T-cell (primary cell): ENCODE measurements at regions not wholly inside any gene's neighbourhood (a gene's known extent, or its start where the extent isn't known, plus 50 kb on each side); places are given as distances from the start of the nearest gene placed in this dataset.

Experiments
- ATAC-seq, 4 experiments: fragments of 200-7000 bp in 3 of 4; fragments of 150-1000 bp in 1 of 4; cut with Tn5 transposase; replicated peaks in 1 of 4; 1 replicate in 3 of 4; 2 replicates in 1 of 4; pipeline ENCODE4 v1.10.0; 2021; ENCODE audit warnings: moderate library complexity in 3 of 4, mild to moderate bottlenecking in 2 of 4, moderate number of reproducible peaks in 1 of 4
- CTCF ChIA-PET, 2 donors: fragments of 300-600 bp; sonication (Branson Sonifier 250); formaldehyde crosslinking; loops; one replicate each; lab custom pipeline; 2022; ENCODE audit warnings: antibody characterized with exemption in 2 of 2; lab: Charles Lee
- POLR2A ChIA-PET, 2 donors: fragments of 300-600 bp; sonication (Branson Sonifier 250); formaldehyde crosslinking; loops; one replicate each; lab custom pipeline; 2022; ENCODE audit warnings: antibody characterized with exemption in 2 of 2; lab: Charles Lee
- DNase-seq, 35 experiments: peaks; one replicate each; pipeline versions ENCODE4 v3.0.0 to v3.0.0-alpha.2; 2013 to 2023
- H3K27ac ChIP-seq: one replicate; pipeline ENCODE4 v1.5.1; 2013; ENCODE audit warnings: low read length
- H3K27me3 ChIP-seq, 2 experiments: replicated peaks in 1 of 2; 1 replicate in 1 of 2; 2 replicates in 1 of 2; pipeline versions ENCODE4 v1.6.1 to v1.7.0; 2013; ENCODE audit warnings: low read length in 1 of 2, mixed read lengths in 1 of 2; ENCODE audit not compliant: control insufficient read depth in 2 of 2, insufficient read depth in 2 of 2; ENCODE audit errors: extremely low read depth in 1 of 2
- H3K36me3 ChIP-seq, 2 donors: 1 replicate in 1 of 2; 2 replicates in 1 of 2; pipeline versions ENCODE4 v1.6.1 to v1.7.0; 2013; ENCODE audit warnings: low read length in 1 of 2; ENCODE audit not compliant: control insufficient read depth in 2 of 2, insufficient read depth in 1 of 2; ENCODE audit errors: extremely low read depth in 1 of 2
- H3K4me1 ChIP-seq, 2 experiments: 1 replicate in 1 of 2; 2 replicates in 1 of 2; pipeline versions ENCODE4 v1.6.1 to v1.7.0; 2013; ENCODE audit warnings: low read length in 2 of 2, mixed read lengths in 1 of 2; ENCODE audit not compliant: insufficient read depth in 2 of 2, control insufficient read depth in 1 of 2; ENCODE audit errors: extremely low read depth in 1 of 2
- H3K4me3 ChIP-seq, 2 donors: 1 replicate in 1 of 2; 2 replicates in 1 of 2; pipeline versions ENCODE4 v1.5.1 to v1.7.0; 2013; ENCODE audit warnings: mild to moderate bottlenecking in 2 of 2, low read length in 1 of 2, moderate library complexity in 1 of 2; ENCODE audit not compliant: control insufficient read depth in 1 of 2; ENCODE audit errors: extremely low read depth in 1 of 2
- H3K9me3 ChIP-seq: 2 replicates; pipeline ENCODE4 v1.7.0; 2013
- H3K27ac Mint-ChIP-seq, 2 donors: one replicate each; pipeline ENCODE4 v1.8.0; 2020 to 2021; ENCODE audit warnings: mild to moderate bottlenecking in 2 of 2, mixed read lengths in 2 of 2
- H3K27me3 Mint-ChIP-seq, 2 donors: one replicate each; pipeline ENCODE4 v1.8.0; 2021 to 2022; ENCODE audit warnings: mixed read lengths in 2 of 2
- H3K36me3 Mint-ChIP-seq: one replicate; pipeline ENCODE4 v1.8.0; 2021; ENCODE audit warnings: mixed read lengths
- H3K4me1 Mint-ChIP-seq, 3 donors: one replicate each; pipeline ENCODE4 v1.8.0; 2020 to 2022; ENCODE audit warnings: mixed read lengths in 3 of 3, mild to moderate bottlenecking in 1 of 3
- H3K4me3 Mint-ChIP-seq, 3 donors: one replicate each; pipeline ENCODE4 v1.8.0; 2020 to 2022; ENCODE audit warnings: mild to moderate bottlenecking in 3 of 3, mixed read lengths in 3 of 3, moderate library complexity in 3 of 3
- H3K9me3 Mint-ChIP-seq, 3 donors: one replicate each; pipeline ENCODE4 v1.8.0; 2020 to 2022; ENCODE audit warnings: mixed read lengths in 3 of 3
- WGBS: methylation state at CpG from one replicate; pipeline ENCODE4 v1.1.5; 2013; ENCODE audit warnings: missing lambda C conversion rate; ENCODE audit not compliant: insufficient coverage; 5-methylcytosine and 5-hydroxymethylcytosine counted together

DNA sequence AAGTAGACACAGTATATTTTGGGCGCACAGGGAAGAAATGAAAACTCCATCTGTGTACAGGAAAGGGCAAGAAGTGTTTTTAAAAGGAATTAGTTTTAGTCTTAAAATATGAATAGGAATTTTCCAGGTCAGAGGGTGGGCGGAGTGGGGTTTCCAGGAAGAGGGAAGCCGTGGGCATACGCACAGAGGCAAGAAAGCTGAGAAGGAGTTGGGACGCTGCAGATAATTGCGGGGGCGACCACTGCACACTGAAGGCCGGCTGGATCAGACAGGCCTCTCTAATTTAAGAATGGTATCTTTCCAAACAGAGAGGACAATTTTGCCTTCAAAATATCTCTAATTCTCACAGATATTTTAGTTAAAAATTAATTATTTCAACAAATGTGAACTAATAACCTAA is 189.1 kb upstream of the INHBA start:
- Mint-ChIP-seq H3K36me3 (no peaks in the 10 kb centered on the region), H3K4me1 (peaks cover 0 to 11% (median 0%) of the 10 kb centered on the region in 3 donors), H3K9me3 (no peaks in the 10 kb centered on the region), H3K27ac (no peak overlapping the region), H3K4me3 (no peak overlapping the region), H3K27me3 (peaks cover 6 to 7% of the 10 kb centered on the region in 2 donors)
- Histone ChIP-seq H3K9me3 (no peaks in the 10 kb centered on the region), H3K27me3 (peaks cover 0 to 3% of the 10 kb centered on the region in 2 experiments), H3K4me3 (no peak overlapping the region), H3K27ac (no peak overlapping the region), H3K36me3 (no peaks in the 10 kb centered on the region), H3K4me1 (no peaks in the 10 kb centered on the region)
- no peak for ATAC-seq
- CTCF ChIA-PET: no interaction called here
- DNase-seq: no peak
- POLR2A ChIA-PET: no interaction called here
- 42% methylated on average over 2 of the region's 8 CpGs for WGBS

DNA sequence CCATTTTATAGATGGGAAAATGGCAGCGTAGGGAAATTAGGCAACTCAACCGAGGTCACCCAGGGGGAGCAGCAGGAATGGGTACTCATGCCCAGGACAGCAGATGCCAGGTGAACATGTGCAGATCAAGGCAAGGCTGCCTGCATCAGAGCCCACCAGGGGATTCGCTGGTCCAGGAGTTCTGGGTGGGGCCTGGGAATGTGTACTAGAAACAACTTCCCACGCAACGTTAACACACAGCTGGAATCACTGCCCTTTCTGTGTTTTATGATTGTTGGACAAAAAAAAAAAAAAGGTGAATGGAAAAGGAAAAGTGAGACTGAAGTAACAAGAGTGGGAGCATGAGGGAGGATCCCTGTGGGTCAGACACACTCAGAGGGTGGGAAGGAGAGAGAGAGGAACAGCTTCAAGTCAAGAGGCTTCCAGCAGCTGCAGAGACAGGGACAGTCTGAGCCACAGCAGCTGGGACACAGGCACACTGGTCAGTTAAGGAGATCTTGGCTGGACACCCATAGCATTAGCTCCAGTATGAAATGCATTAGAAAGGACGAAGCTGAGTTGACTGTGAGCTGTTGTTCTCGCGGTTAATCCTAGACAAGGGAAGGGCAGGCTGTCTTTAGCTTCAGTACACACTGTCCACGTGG is 187.9 kb upstream of the INHBA start:
- WGBS: 95% methylated on average over 7 of the region's 9 CpGs
- Mint-ChIP-seq H3K36me3 (no peaks in the 10 kb centered on the region), H3K4me1 (peaks cover 0 to 11% (median 0%) of the 10 kb centered on the region in 3 donors), H3K4me3 (no peak overlapping the region), H3K27me3 (peaks cover 0 to under 1% of the 10 kb centered on the region in 2 donors), H3K9me3 (no peaks in the 10 kb centered on the region), H3K27ac (no peak overlapping the region)
- H3K27ac ChIP-seq: no peak overlapping the region
- H3K4me3 ChIP-seq: no peak overlapping the region
- ChIA-PET POLR2A (no interaction called here), CTCF (no interaction called here)
- no peaks in the 10 kb centered on the region for H3K4me1 ChIP-seq
- H3K9me3 ChIP-seq: no peaks in the 10 kb centered on the region
- DNase-seq (no peak), ATAC-seq (no peak)
- H3K36me3 ChIP-seq: no peaks in the 10 kb centered on the region
- H3K27me3 ChIP-seq: peaks cover 0 to 8% of the 10 kb centered on the region in 2 experiments

DNA sequence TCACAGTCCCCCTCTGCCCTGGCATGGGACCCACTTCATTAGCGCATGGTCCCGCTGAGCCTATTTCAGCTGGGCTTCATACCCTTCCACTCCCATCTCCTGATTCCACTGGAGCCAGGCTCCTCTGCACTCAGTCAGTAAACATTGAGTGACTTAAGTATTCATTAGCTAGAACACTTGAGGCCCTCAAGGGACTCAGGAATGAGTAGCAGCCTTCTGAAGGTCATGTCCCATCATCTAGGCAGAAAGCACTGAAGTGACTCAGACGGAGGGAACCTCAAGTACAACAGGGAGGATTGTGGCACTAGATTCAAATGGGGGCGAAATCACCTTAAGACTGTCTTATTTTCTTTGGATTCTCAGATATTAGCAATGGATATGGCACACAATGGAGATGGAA is 186.6 kb upstream of the INHBA start:
- Mint-ChIP-seq H3K27me3 (no peaks in the 10 kb centered on the region), H3K36me3 (no peaks in the 10 kb centered on the region), H3K4me3 (no peak overlapping the region), H3K4me1 (peaks cover 0 to 11% (median 0%) of the 10 kb centered on the region in 3 donors), H3K27ac (no peak overlapping the region), H3K9me3 (no peaks in the 10 kb centered on the region)
- Histone ChIP-seq H3K36me3 (no peaks in the 10 kb centered on the region), H3K9me3 (no peaks in the 10 kb centered on the region), H3K4me1 (no peaks in the 10 kb centered on the region), H3K27ac (no peak overlapping the region), H3K4me3 (no peak overlapping the region), H3K27me3 (peaks cover 0 to 8% of the 10 kb centered on the region in 2 experiments)
- WGBS: 100% methylated on average over 2 of the region's 4 CpGs
- DNase-seq (no peak), ATAC-seq (no peak)
- ChIA-PET CTCF (interaction anchor here in 1 of 2 donors (0.5 kb wide), 1 partner anchor 1139 kb away, joined by 4 read pairs; no protein-coding TSS in a partner anchor), POLR2A (no interaction called here)

DNA sequence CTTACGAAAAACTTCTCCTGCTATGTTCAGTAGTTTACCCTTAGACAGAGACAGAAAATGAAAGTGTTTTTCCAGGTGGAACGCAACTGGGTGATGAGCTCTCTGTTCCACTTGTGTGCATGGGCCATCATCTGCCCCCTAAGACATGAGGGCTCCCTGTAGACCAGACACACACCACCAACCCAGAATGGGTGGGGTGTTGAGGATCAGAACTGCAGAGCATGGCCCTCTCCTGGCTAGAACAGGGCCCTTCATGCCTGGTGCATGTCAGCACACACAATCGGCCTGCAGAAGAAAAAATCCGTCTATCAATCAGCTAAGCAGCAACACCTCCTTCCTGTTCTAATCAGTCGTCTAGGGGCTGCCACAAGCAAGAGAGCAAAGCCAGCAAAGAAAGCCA is 186.2 kb upstream of the INHBA start:
- Histone ChIP-seq H3K27ac (no peak overlapping the region), H3K4me3 (no peak overlapping the region), H3K9me3 (no peaks in the 10 kb centered on the region), H3K36me3 (no peaks in the 10 kb centered on the region), H3K4me1 (no peaks in the 10 kb centered on the region), H3K27me3 (peaks cover 0 to 8% of the 10 kb centered on the region in 2 experiments)
- no peak overlapping the region for H3K27ac Mint-ChIP-seq
- no peak overlapping the region for H3K4me3 Mint-ChIP-seq
- H3K4me1 Mint-ChIP-seq: peaks cover 0 to 11% (median 0%) of the 10 kb centered on the region in 3 donors
- CTCF ChIA-PET: no interaction called here
- POLR2A ChIA-PET: no interaction called here
- ATAC-seq (no peak), DNase-seq (no peak)
- no peaks in the 10 kb centered on the region for H3K36me3 Mint-ChIP-seq
- no peaks in the 10 kb centered on the region for H3K27me3 Mint-ChIP-seq
- WGBS: 67% methylated on average over 3 of the region's 5 CpGs
- H3K9me3 Mint-ChIP-seq: no peaks in the 10 kb centered on the region

DNA sequence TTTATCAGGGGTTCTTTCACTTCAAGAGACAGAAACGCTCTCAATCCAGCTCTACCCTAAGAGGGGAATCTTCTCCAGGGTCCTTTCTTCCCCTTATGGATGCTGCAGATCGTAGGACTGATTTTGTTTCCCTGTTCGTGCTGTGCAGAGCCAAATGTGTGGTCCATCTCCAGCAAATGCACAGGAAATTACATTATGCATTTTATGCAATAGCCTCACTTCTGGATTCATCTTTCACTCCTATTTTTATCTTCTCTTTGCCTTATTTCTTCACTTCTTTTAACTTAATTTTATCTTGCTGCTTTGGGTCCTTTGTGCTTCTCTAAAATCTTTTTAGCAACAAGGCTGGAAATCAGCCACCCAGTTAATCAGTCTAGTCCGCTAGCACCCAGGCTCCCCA is 184.5 kb upstream of the INHBA start:
- ATAC-seq: no peak

DNA sequence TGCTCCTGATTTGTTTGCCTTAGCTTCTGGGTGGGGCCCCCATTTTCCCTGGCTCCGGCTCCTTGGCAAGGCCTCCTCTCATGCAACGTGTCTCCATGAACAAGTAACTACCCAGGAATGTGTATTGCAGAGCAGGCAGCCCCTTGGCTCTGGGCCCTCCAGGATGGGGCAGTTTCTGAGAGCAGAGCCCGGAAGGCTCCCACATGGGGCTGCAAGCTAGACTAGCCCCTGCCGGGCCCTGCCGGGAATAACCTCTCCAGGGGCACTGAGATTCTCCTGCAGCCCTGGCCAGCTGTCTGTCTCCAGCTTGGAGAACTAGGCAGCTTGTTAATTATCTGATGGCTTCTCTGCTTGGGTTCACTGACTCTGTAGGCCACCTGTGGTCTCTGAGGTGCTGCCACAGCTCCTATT is 184.0 kb upstream of the INHBA start:
- H3K27me3 Mint-ChIP-seq: no peaks in the 10 kb centered on the region
- ChIA-PET CTCF (no interaction called here), POLR2A (no interaction called here)
- H3K27me3 ChIP-seq: peaks cover 0 to 5% of the 10 kb centered on the region in 2 experiments
- WGBS: 90% methylated on average over 5 of the region's 5 CpGs
- no peak overlapping the region for H3K27ac ChIP-seq
- DNase-seq (no peak), ATAC-seq (no peak)
- H3K4me1 ChIP-seq: peaks cover 0 to 5% of the 10 kb centered on the region in 2 experiments
- no peak overlapping the region for H3K27ac Mint-ChIP-seq
- H3K9me3 Mint-ChIP-seq: peaks cover 0 to 2% (median 0%) of the 10 kb centered on the region in 3 donors
- H3K4me3 Mint-ChIP-seq: no peak overlapping the region
- no peak overlapping the region for H3K4me3 ChIP-seq
- H3K9me3 ChIP-seq: no peaks in the 10 kb centered on the region
- H3K36me3 ChIP-seq: no peaks in the 10 kb centered on the region
- H3K36me3 Mint-ChIP-seq: no peaks in the 10 kb centered on the region
- peaks cover 11 to 23% (median 13%) of the 10 kb centered on the region in 3 donors for H3K4me1 Mint-ChIP-seq

More for the DNA sequence above, 184.5 kb upstream of the INHBA start:
- Histone ChIP-seq H3K9me3 (no peaks in the 10 kb centered on the region), H3K4me3 (no peak overlapping the region), H3K36me3 (no peaks in the 10 kb centered on the region), H3K27ac (no peak overlapping the region), H3K4me1 (peaks cover 0 to under 1% of the 10 kb centered on the region in 2 experiments), H3K27me3 (peaks cover 0 to 7% of the 10 kb centered on the region in 2 experiments)
- H3K4me1 Mint-ChIP-seq: peaks cover 6 to 18% (median 8%) of the 10 kb centered on the region in 3 donors
- no peaks in the 10 kb centered on the region for H3K27me3 Mint-ChIP-seq
- no peak overlapping the region for H3K4me3 Mint-ChIP-seq
- DNase-seq: no peak
- H3K9me3 Mint-ChIP-seq: no peaks in the 10 kb centered on the region
- H3K27ac Mint-ChIP-seq: no peak overlapping the region
- CTCF ChIA-PET: no interaction called here
- POLR2A ChIA-PET: no interaction called here
- WGBS: 60% methylated on average over 3 of the region's 4 CpGs
- H3K36me3 Mint-ChIP-seq: no peaks in the 10 kb centered on the region
